ENCODE measurements at regions not wholly inside any gene's neighbourhood (a gene's known extent, or its start where the extent isn't known, plus 50 kb on each side); places are given as distances from the start of the nearest gene placed in this dataset.

DNA sequence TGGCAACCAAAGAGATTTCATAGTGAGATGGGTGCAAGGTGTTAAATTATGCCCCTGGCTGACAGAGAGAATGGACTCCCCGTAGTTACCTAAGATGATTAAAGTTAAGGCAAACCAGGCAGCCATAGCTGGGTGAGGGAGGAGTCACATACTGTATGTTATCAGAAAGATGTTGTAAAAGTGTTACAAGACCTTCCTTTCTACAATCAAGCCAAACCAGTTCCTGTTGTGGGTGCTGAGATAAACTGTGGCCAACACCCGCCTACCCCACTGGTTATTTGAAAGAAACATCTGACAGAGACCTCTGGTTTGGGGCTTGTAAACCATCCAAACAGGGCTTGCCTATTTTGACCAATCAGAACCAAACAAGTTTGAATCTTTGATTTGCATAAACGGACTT is 684.7 kb upstream of the NUDT12 start:
- Histone ChIP-seq H3K9me3 (no peaks in the 10 kb centered on the region), H3K36me3 (no peaks in the 10 kb centered on the region), H3K27me3 (no peaks in the 10 kb centered on the region), H3K4me3 (no peak overlapping the region), H3K4me1 (no peaks in the 10 kb centered on the region), H3K27ac (no peak overlapping the region)
- DNase-seq, result no peak
- 53 to 72% (median 69%) methylated on average over 3 of the region's 3 CpGs for WGBS, 4 donors
- ATAC-seq, result no peak
- intact Hi-C loops (cut with DNase I), result no loop called here
- TF ChIP-seq POLR2A (IDR thresholded peaks at IDR 0.05), result no peak
- TF ChIP-seq, protein P1, sequence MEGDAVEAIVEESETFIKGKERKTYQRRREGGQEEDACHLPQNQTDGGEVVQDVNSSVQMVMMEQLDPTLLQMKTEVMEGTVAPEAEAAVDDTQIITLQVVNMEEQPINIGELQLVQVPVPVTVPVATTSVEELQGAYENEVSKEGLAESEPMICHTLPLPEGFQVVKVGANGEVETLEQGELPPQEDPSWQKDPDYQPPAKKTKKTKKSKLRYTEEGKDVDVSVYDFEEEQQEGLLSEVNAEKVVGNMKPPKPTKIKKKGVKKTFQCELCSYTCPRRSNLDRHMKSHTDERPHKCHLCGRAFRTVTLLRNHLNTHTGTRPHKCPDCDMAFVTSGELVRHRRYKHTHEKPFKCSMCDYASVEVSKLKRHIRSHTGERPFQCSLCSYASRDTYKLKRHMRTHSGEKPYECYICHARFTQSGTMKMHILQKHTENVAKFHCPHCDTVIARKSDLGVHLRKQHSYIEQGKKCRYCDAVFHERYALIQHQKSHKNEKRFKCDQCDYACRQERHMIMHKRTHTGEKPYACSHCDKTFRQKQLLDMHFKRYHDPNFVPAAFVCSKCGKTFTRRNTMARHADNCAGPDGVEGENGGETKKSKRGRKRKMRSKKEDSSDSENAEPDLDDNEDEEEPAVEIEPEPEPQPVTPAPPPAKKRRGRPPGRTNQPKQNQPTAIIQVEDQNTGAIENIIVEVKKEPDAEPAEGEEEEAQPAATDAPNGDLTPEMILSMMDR (IDR thresholded peaks at IDR 0.05), result no peak

DNA sequence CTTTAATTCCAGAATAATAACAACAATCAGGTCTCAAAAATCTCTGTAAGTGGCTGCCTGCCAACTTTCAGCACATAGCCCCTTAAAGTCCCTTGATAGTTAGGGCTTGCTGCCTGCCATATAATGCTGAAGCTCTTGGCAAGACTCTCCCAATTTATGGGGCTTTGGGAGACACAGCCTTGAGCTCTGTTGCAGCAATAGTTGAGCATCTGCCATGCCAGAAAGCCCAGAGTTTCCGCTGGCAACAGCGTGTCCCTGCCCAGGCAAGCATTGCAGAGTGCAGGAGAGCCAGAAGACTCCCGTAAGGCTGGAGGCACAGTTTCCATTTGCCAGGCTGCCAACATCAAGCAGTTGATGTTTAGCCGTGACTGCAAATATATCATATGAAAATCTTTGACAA is 678.5 kb upstream of the NUDT12 start:
- Histone ChIP-seq H3K36me3 (no peaks in the 10 kb centered on the region), H3K9me3 (no peaks in the 10 kb centered on the region), H3K4me3 (no peak overlapping the region), H3K4me1 (no peaks in the 10 kb centered on the region), H3K27ac (no peak overlapping the region), H3K27me3 (no peaks in the 10 kb centered on the region)
- peak in 1 of 5 donors; percentile 28 for DNase-seq
- WGBS, 4 donors, result 72 to 80% (median 75%) methylated on average over 4 of the region's 4 CpGs
- TF ChIP-seq, protein P1 (IDR thresholded peaks at IDR 0.05), result no peak
- no peak for TF ChIP-seq POLR2A (IDR thresholded peaks at IDR 0.05)
- intact Hi-C loops (cut with DNase I), result no loop called here
- no peak for ATAC-seq

DNA sequence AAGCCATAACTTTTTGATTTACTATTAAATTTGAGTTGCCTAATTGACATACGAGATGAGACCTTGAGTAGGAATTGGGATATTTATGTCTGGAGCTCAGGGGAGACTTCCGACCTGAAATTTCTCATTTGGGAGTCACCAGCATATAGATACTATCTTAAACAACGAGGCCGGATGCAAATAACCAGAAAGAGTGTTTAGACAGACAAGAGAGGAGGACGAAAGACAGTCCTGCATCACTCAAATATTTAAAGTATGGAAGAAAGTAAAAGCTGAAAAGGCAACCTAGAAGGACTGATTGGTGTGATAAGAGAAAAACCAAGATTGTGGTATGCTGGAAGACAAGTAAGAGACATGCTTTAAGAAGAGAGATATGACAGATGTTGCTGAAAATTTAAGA is 675.0 kb upstream of the NUDT12 start:
- H3K4me3 ChIP-seq, result no peak overlapping the region
- TF ChIP-seq, protein P1 (IDR thresholded peaks at IDR 0.05), result no peak
- TF ChIP-seq POLR2A (IDR thresholded peaks at IDR 0.05), result no peak
- H3K36me3 ChIP-seq, result no peaks in the 10 kb centered on the region
- H3K27me3 ChIP-seq, result no peaks in the 10 kb centered on the region
- intact Hi-C loops (cut with DNase I), result no loop called here
- no peak overlapping the region for H3K27ac ChIP-seq
- no peaks in the 10 kb centered on the region for H3K4me1 ChIP-seq
- ATAC-seq (no peak), DNase-seq (no peak)
- WGBS, 4 donors, result 48 to 60% (median 56%) methylated on average over 5 of the region's 5 CpGs
- no peaks in the 10 kb centered on the region for H3K9me3 ChIP-seq

DNA sequence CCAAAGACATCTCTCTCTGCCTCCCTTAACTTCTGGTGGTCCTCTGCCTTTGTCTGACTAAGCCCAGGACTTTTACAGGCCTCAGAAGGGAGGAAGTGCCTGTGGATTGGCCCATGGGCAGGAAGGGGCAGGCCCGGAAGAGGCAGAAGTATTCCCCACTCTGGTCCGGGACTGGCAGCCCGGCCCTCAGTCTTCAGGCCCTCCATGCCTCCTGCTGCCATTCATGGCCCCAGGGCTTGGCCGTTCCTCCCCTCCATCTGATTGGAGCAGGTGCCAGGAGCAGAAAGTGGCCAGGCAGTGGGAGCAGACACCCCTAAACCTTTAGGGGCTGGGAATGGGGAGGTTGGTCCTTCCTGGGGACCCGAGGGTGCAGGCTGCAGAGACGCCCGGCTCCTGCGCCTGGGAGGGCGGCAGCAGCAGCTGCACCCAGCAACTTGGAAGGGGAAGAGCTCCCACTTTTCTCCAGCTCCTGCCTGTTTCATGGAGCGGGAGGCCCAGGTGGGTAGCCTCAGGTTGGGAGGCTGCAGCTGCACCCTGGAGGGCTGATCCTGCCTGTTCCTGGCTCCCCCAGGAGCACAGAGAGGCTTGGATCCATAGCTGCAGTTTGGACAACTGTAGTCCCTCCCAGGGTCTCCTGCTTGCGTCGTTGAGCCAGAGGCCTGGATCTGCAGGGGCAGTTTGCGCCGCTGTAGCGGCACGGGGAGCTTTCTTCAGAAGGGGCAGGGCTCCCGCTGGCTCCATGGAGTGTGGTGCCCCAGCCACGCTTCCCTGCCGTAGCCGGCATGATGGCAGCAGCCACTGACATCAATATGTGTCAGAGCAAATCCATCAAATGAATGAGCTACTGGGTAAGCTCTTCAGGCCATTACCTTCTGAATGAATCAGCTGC is 661.5 kb upstream of the NUDT12 start:
- Histone ChIP-seq H3K9me3 (no peaks in the 10 kb centered on the region), H3K36me3 (no peaks in the 10 kb centered on the region), H3K27me3 (no peaks in the 10 kb centered on the region), H3K4me1 (no peaks in the 10 kb centered on the region), H3K27ac (no peak overlapping the region), H3K4me3 (no peak overlapping the region)
- ATAC-seq, result no peak
- intact Hi-C loops (cut with DNase I), result no loop called here
- 93 to 97% (median 95%) methylated on average over 11 to 20 of the region's 20 CpGs for WGBS, 4 donors
- DNase-seq, result peak in 2 of 5 donors; percentile 18 to 44
- TF ChIP-seq, protein P1 (IDR thresholded peaks at IDR 0.05), result no peak
- no peak for TF ChIP-seq POLR2A (IDR thresholded peaks at IDR 0.05)
